SK-N-SH (cell line): ENCODE measurements at regions not wholly inside any gene's neighbourhood (a gene's known extent, or its start where the extent isn't known, plus 50 kb on each side); places are given as distances from the start of the nearest gene placed in this dataset.

Source experiments
- CTCF ChIA-PET: fragments of 300-600, 350-600 bp; formaldehyde crosslinking; extraction: SDS; loops from one replicate; lab custom pipeline; 2021; lab: Yijun Ruan, JAX
- POLR2A ChIA-PET: fragments of 350-600 bp; sonication (Branson Sonifier 250); formaldehyde crosslinking; extraction: SDS; loops from one replicate; lab custom pipeline; 2020; ENCODE audit warnings: antibody characterized with exemption, inconsistent platforms; lab: Yijun Ruan, JAX
- DNase-seq: peaks from one replicate; pipeline ENCODE4 v3.0.0; 2012
- H2AFZ ChIP-seq: fragments of 200-600 bp; sonication (generic); 2 replicates; pipeline ENCODE4 v1.8.1; 2016; ENCODE audit warnings: antibody characterized with exemption, mild to moderate bottlenecking, low read depth
- H3F3A ChIP-seq: fragments of 200-600 bp; sonication (generic); replicated peaks from 2 replicates; pipeline ENCODE3; 2016; ENCODE audit warnings: antibody characterized with exemption, mild to moderate bottlenecking; ENCODE audit not compliant: insufficient read depth
- H3K27ac ChIP-seq, 2 experiments: fragments of 200-500 bp in 1 of 2; fragments of 200-600 bp in 1 of 2; sonication (Bioruptor generic) in 1 of 2; sonication (generic), shearing (Covaris generic) in 1 of 2; 2 replicates each; pipeline versions ENCODE4 v1.5.1 to v1.6.1; 2014 to 2016; ENCODE audit warnings: low read depth in 2 of 2, inconsistent platforms in 1 of 2, low read length in 1 of 2, mild to moderate bottlenecking in 1 of 2, mixed read lengths in 1 of 2
- H3K27me3 ChIP-seq: fragments of 200-600 bp; sonication (generic), shearing (Covaris generic); 2 replicates; pipeline ENCODE4 v1.6.1; 2016; ENCODE audit warnings: mixed run types; ENCODE audit not compliant: insufficient read depth
- H3K36me3 ChIP-seq, 2 experiments: fragments of 200-500 bp in 1 of 2; fragments of 200-600 bp in 1 of 2; sonication (Bioruptor generic) in 1 of 2; sonication (generic) in 1 of 2; replicated peaks in 1 of 2; 2 replicates each; pipeline versions ENCODE3 to v1.5.1; 2014 to 2016; ENCODE audit warnings: low read length in 1 of 2, mild to moderate bottlenecking in 1 of 2; ENCODE audit not compliant: insufficient read depth in 2 of 2, control insufficient read depth in 1 of 2
- H3K4me1 ChIP-seq, 2 experiments: fragments of 200-500 bp in 1 of 2; fragments of 200-600 bp in 1 of 2; sonication (Bioruptor generic) in 1 of 2; sonication (generic), shearing (Covaris generic) in 1 of 2; 2 replicates each; pipeline versions ENCODE4 v1.5.1 to v1.6.1; 2014 to 2016; ENCODE audit warnings: low read depth in 1 of 2, low read length in 1 of 2, mixed run types in 1 of 2; ENCODE audit not compliant: insufficient read depth in 2 of 2, control insufficient read depth in 1 of 2
- H3K4me2 ChIP-seq: fragments of 200-600 bp; sonication (generic), shearing (Covaris generic); 2 replicates; pipeline ENCODE4 v1.6.1; 2017; ENCODE audit warnings: mixed run types
- H3K4me3 ChIP-seq, 2 experiments: fragments of 200-500 bp in 1 of 2; fragments of 200-600 bp in 1 of 2; sonication (Bioruptor generic) in 1 of 2; sonication (generic), shearing (Covaris generic) in 1 of 2; 2 replicates each; pipeline versions ENCODE4 v1.5.1 to v1.8.1; 2014 to 2016; ENCODE audit warnings: low read depth in 2 of 2, inconsistent platforms in 1 of 2, low read length in 1 of 2, mild to moderate bottlenecking in 1 of 2, mixed read lengths in 1 of 2, moderate library complexity in 1 of 2
- H3K79me2 ChIP-seq: fragments of 200-600 bp; sonication (generic); 2 replicates; pipeline ENCODE4 v1.8.1; 2017; ENCODE audit warnings: mild to moderate bottlenecking; ENCODE audit not compliant: insufficient read depth
- H3K9ac ChIP-seq: fragments of 200-600 bp; sonication (generic); 2 replicates; pipeline ENCODE4 v1.6.1; 2017; ENCODE audit warnings: mixed run types
- H3K9me2 ChIP-seq: fragments of 200-600 bp; sonication (generic); 2 replicates; pipeline ENCODE4 v1.6.1; 2017; ENCODE audit warnings: mixed run types
- H3K9me3 ChIP-seq: fragments of 200-600 bp; sonication (generic); 2 replicates; pipeline ENCODE4 v1.6.1; 2017; ENCODE audit warnings: mixed run types, mild to moderate bottlenecking, moderate library complexity
- H4K20me1 ChIP-seq: fragments of 200-600 bp; sonication (generic); 2 replicates; pipeline ENCODE4 v1.6.1; 2017; ENCODE audit warnings: mild to moderate bottlenecking, mixed run types; ENCODE audit not compliant: insufficient read depth
- CHD2 ChIP-seq: fragments of 150-350 bp; IDR thresholded peaks from 2 replicates; pipeline ENCODE4 v1.6.1; 2018; ENCODE audit warnings: low read length; ENCODE audit not compliant: partially characterized antibody
- CTCF ChIP-seq: fragments of 200-600 bp; sonication (generic); IDR thresholded peaks from 2 replicates; pipeline ENCODE4 v1.6.1; 2017; ENCODE audit warnings: antibody characterized with exemption, mild to moderate bottlenecking, moderate library complexity
- ELF1 ChIP-seq: IDR thresholded peaks from 2 replicates; pipeline ENCODE4 v1.4.0; 2012
- EZH2phosphoT487 ChIP-seq: fragments of 200-600 bp; sonication (generic); IDR thresholded peaks from 2 replicates; pipeline ENCODE4 v1.6.1; 2017; ENCODE audit warnings: low read depth, mixed run types, mild to moderate bottlenecking, antibody characterized with exemption, moderate library complexity, borderline replicate concordance
- FOSL2 ChIP-seq: IDR thresholded peaks from 2 replicates; pipeline ENCODE4 v1.4.0; 2012; ENCODE audit warnings: low read depth, mild to moderate bottlenecking, moderate library complexity, borderline replicate concordance
- FOXM1 ChIP-seq: IDR thresholded peaks from 2 replicates; pipeline ENCODE4 v1.4.0; 2012; ENCODE audit warnings: low read depth, mild to moderate bottlenecking
- GATA2 ChIP-seq: sonication (generic); formaldehyde crosslinking; IDR thresholded peaks from 2 replicates; pipeline ENCODE4 v1.5.0; 2020; ENCODE audit warnings: mild to moderate bottlenecking, missing genetic modification reagents
- JUND ChIP-seq: IDR thresholded peaks from 2 replicates; pipeline ENCODE4 v1.4.0; 2012
- MAX ChIP-seq: IDR thresholded peaks from 2 replicates; pipeline ENCODE4 v1.4.0; 2012; ENCODE audit warnings: low read depth
- MEF2A ChIP-seq: IDR thresholded peaks from 2 replicates; pipeline ENCODE4 v1.4.0; 2012; ENCODE audit warnings: low read depth, borderline replicate concordance
- NFIC ChIP-seq: IDR thresholded peaks from 2 replicates; pipeline ENCODE4 v1.4.0; 2012; ENCODE audit warnings: borderline replicate concordance
- PBX3 ChIP-seq: IDR thresholded peaks from 2 replicates; pipeline ENCODE4; 2012
- POLR2AphosphoS5 ChIP-seq: IDR thresholded peaks from 2 replicates; pipeline ENCODE4 v1.6.1; 2012; ENCODE audit warnings: low read depth, low read length
- RCOR1 ChIP-seq: fragments of 150-350 bp; IDR thresholded peaks from 2 replicates; pipeline ENCODE4 v1.6.1; 2017; ENCODE audit warnings: antibody characterized with exemption, low read length
- RFX5 ChIP-seq: IDR thresholded peaks from 2 replicates; pipeline ENCODE4 v1.6.1; 2012; ENCODE audit warnings: mild to moderate bottlenecking, improper control_type of control experiment, low read length
- SIN3A ChIP-seq: IDR thresholded peaks from 2 replicates; pipeline ENCODE4 v1.6.1; 2012; ENCODE audit warnings: low read depth, mild to moderate bottlenecking, low read length, moderate library complexity, borderline replicate concordance
- TAF1 ChIP-seq: IDR thresholded peaks from 2 replicates; pipeline ENCODE4 v1.6.1; 2012; ENCODE audit warnings: low read depth, mild to moderate bottlenecking, low read length, moderate library complexity, borderline replicate concordance
- TCF12 ChIP-seq: IDR thresholded peaks from 2 replicates; pipeline ENCODE4 v1.4.0; 2012
- TEAD4 ChIP-seq: IDR thresholded peaks from 2 replicates; pipeline ENCODE4 v1.4.0; 2012; ENCODE audit warnings: mild to moderate bottlenecking, borderline replicate concordance; ENCODE audit not compliant: insufficient read depth
- USF1 ChIP-seq: IDR thresholded peaks from 2 replicates; pipeline ENCODE4 v1.4.0; 2012; ENCODE audit warnings: low read depth, borderline replicate concordance
- YY1 ChIP-seq: IDR thresholded peaks from 2 replicates; pipeline ENCODE4 v1.4.0; 2012; ENCODE audit warnings: low read depth, mild to moderate bottlenecking
- ZBTB33 ChIP-seq: IDR thresholded peaks from 2 replicates; pipeline ENCODE4 v1.4.0; 2012; ENCODE audit warnings: low read depth, borderline replicate concordance
- WGBS: methylation state at CpG from one replicate; pipeline ENCODE4 v1.1.6; 2017; ENCODE audit warnings: low lambda C conversion rate; 5-methylcytosine and 5-hydroxymethylcytosine counted together

GRCh38 chr10:62893036-62893435, 76.9 kb upstream of the EGR2 start:
- no peaks in the 10 kb centered on the region for H3K36me3 ChIP-seq
- ChIA-PET POLR2A (no interaction called here), CTCF (no interaction called here)
- no peak for DNase-seq
- no peak overlapping the region for H3K27ac ChIP-seq
- H3K79me2 ChIP-seq, result no peaks in the 10 kb centered on the region
- no peaks in the 10 kb centered on the region for H3K4me1 ChIP-seq
- no peak overlapping the region for H3K9ac ChIP-seq
- peaks cover 5% of the 10 kb centered on the region; the same call in 1 of the 2 replicates for H3K27me3 ChIP-seq
- H4K20me1 ChIP-seq, result no peaks in the 10 kb centered on the region
- no peaks in the 10 kb centered on the region for H3K9me2 ChIP-seq
- H3K9me3 ChIP-seq, result no peaks in the 10 kb centered on the region
- no peak overlapping the region for H3K4me3 ChIP-seq
- 44% methylated on average over 1 of the region's 1 CpG for WGBS
- no peaks in the 10 kb centered on the region for H3F3A ChIP-seq
- no peak overlapping the region for H2AFZ ChIP-seq
- H3K4me2 ChIP-seq, result no peak overlapping the region
- TF ChIP-seq CHD2 (no peak), POLR2AphosphoS5 (no peak), USF1 (no peak), MAX (no peak), SIN3A (no peak), RCOR1 (no peak), FOXM1 (no peak), TCF12 (no peak), CTCF (no peak), TEAD4 (no peak), YY1 (no peak), MEF2A (no peak), RFX5 (no peak)

GRCh38 chr10:62890395-62890794, 74.2 kb upstream of the EGR2 start:
- Histone ChIP-seq H3K79me2 (no peaks in the 10 kb centered on the region), H2AFZ (no peak overlapping the region), H3K4me1 (0 out of 4 replicates have a peak, but pooled peaks cover 0 to 4% of the 10 kb centered on the region in 2 experiments), H3K27ac (no peak overlapping the region), H3K4me3 (no peak overlapping the region), H3K27me3 (peaks cover 5% of the 10 kb centered on the region; the same call in 1 of the 2 replicates), H3K4me2 (no peak overlapping the region), H4K20me1 (no peaks in the 10 kb centered on the region), H3F3A (peaks cover 4% of the 10 kb centered on the region), H3K9me2 (no peaks in the 10 kb centered on the region), H3K36me3 (no peaks in the 10 kb centered on the region), H3K9me3 (no peaks in the 10 kb centered on the region), H3K9ac (no peak overlapping the region)
- POLR2A ChIA-PET, result no interaction called here
- no peak for DNase-seq
- CTCF ChIA-PET, result no interaction called here
- WGBS, result 33% methylated on average over 2 of the region's 2 CpGs
- TF ChIP-seq NFIC (no peak), ELF1 (no peak), TAF1 (no peak), FOSL2 (no peak), JUND (no peak), USF1 (no peak), PBX3 (no peak), EZH2phosphoT487 (no peak), TCF12 (no peak), FOXM1 (no peak), POLR2AphosphoS5 (no peak), GATA2 (CRISPR knock-in tag) (no peak), ZBTB33 (no peak)
